ENCODE measurements at regions not wholly inside any gene's neighbourhood (a gene's known extent, or its start where the extent isn't known, plus 50 kb on each side); places are given as distances from the start of the nearest gene placed in this dataset.

- TSS peak; percentile 57 for BruUV-seq (replicated peaks)
- CTCF ChIA-PET (ENCODE audit: unreplicated experiment) = no interaction called here
- TF ChIP-seq EZH2phosphoT487 (IDR thresholded peaks at IDR 0.05; ENCODE audit: borderline replicate concordance, low read depth, low read length) (no peak), CTCF (conservative IDR thresholded peaks at IDR 0.05; ENCODE audit: low read length) (no peak)
- H3K9me3 ChIP-seq (ENCODE audit: low read length) = no peaks in the 10 kb centered on the region
- H3K27ac ChIP-seq (ENCODE audit: low read depth, low read length, poor library complexity, severe bottlenecking) = no peak overlapping the region
- intact Hi-C loops (cut with micrococcal nuclease; ENCODE audit: unreplicated experiment) = loop anchor here (5.0 to 10.0 kb wide), 3 partner anchors 143 to 379 kb away; partner anchors contain the start of genes CSTF3 and KIAA1549L
- peaks cover 18% of the 10 kb centered on the region; the same call in 1 of the 2 replicates for H3K79me2 ChIP-seq (ENCODE audit: insufficient read depth, low read depth, low read length)
- H3K9me2 ChIP-seq (ENCODE audit: insufficient read depth, low read length) = no peaks in the 10 kb centered on the region
- POLR2A ChIA-PET = no interaction called here
- H3K4me1 ChIP-seq (ENCODE audit: insufficient read depth, low read length, poor library complexity, severe bottlenecking) = peaks cover 34% of the 10 kb centered on the region
- H4K20me1 ChIP-seq (ENCODE audit: insufficient read depth, low read length) = no peaks in the 10 kb centered on the region; the same call in 1 of the 2 replicates
- H3K4me2 ChIP-seq (ENCODE audit: low read length) = no peak overlapping the region
- DNase-seq (ENCODE audit: low spot score) = no peak
- no peak overlapping the region for H2AFZ ChIP-seq (ENCODE audit: low read length)
- H3K36me3 ChIP-seq (ENCODE audit: insufficient read depth, low read length) = peaks cover 72% of the 10 kb centered on the region
- no peak overlapping the region for H3K4me3 ChIP-seq (ENCODE audit: low read depth, low read length, poor library complexity, severe bottlenecking)
These were observed 156.8 kb downstream of the C11orf91 start for GRCh38 chr11:33543823-33544222.

- Histone ChIP-seq H3K36me3 (ENCODE audit: insufficient read depth, low read length) (peaks cover 63% of the 10 kb centered on the region), H3K4me3 (ENCODE audit: low read depth, low read length, poor library complexity, severe bottlenecking) (no peak overlapping the region), H3K27ac (ENCODE audit: low read depth, low read length, poor library complexity, severe bottlenecking) (no peak overlapping the region), H3K9me2 (ENCODE audit: insufficient read depth, low read length) (no peaks in the 10 kb centered on the region), H4K20me1 (ENCODE audit: insufficient read depth, low read length) (no peaks in the 10 kb centered on the region; the same call in 1 of the 2 replicates), H3K9me3 (ENCODE audit: low read length) (no peaks in the 10 kb centered on the region), H3K4me1 (ENCODE audit: insufficient read depth, low read length, poor library complexity, severe bottlenecking) (peaks cover 42% of the 10 kb centered on the region), H2AFZ (ENCODE audit: low read length) (no peak overlapping the region), H3K4me2 (ENCODE audit: low read length) (no peak overlapping the region), H3K79me2 (ENCODE audit: insufficient read depth, low read depth, low read length) (peaks cover 26% of the 10 kb centered on the region; the same call in 1 of the 2 replicates)
- BruUV-seq (replicated peaks) = no TSS peak
- ChIA-PET POLR2A (no interaction called here), CTCF (ENCODE audit: unreplicated experiment) (no interaction called here)
- TF ChIP-seq EZH2phosphoT487 (IDR thresholded peaks at IDR 0.05; ENCODE audit: borderline replicate concordance, low read depth, low read length) (no peak), CTCF (conservative IDR thresholded peaks at IDR 0.05; ENCODE audit: low read length) (peak; percentile 82)
- DNase-seq (ENCODE audit: low spot score) = peak; percentile 51
- intact Hi-C loops (cut with micrococcal nuclease; ENCODE audit: unreplicated experiment) = loop anchor here (5.0 to 10.0 kb wide), 3 partner anchors 144 to 378 kb away; partner anchors contain the start of genes CSTF3 and KIAA1549L
These were observed 157.7 kb downstream of the C11orf91 start for GRCh38 chr11:33542921-33543320.

All from OCI-LY7 (cell line).